Body of pancreas (tissue), 4 donors: ENCODE measurements at regions not wholly inside any gene's neighbourhood (a gene's known extent, or its start where the extent isn't known, plus 50 kb on each side); places are given as distances from the start of the nearest gene placed in this dataset.

ENCODE experiments used
- ATAC-seq: fragments of 150-250 bp; one replicate; pipeline ENCODE4 v1.9.1; 2016
- DNase-seq, 4 donors: peaks; one replicate each; pipeline ENCODE4 v3.0.0-alpha.2; 2019
- H3K27ac ChIP-seq, 4 donors: fragments of 200-600 bp; sonication (generic); 1 replicate in 3 of 4; 2 replicates in 1 of 4; pipeline versions ENCODE4 v1.5.1 to v1.6.1; 2016 to 2019; ENCODE audit warnings: mild to moderate bottlenecking in 1 of 4, mixed read lengths in 1 of 4, moderate library complexity in 1 of 4
- H3K27me3 ChIP-seq, 2 donors: fragments of 200-600 bp; sonication (generic); one replicate each; pipeline ENCODE4 v1.6.0; 2016; ENCODE audit warnings: mild to moderate bottlenecking in 1 of 2
- H3K36me3 ChIP-seq, 2 donors: fragments of 200-600 bp; sonication (generic); replicated peaks in 1 of 2; 2 replicates each; pipeline ENCODE4 v1.5.1; 2016; ENCODE audit warnings: low read depth in 2 of 2; ENCODE audit not compliant: insufficient read depth in 1 of 2
- H3K4me1 ChIP-seq: fragments of 200-600 bp; sonication (generic); one replicate; pipeline ENCODE4 v1.6.0; 2016
- H3K4me3 ChIP-seq, 2 donors: fragments of 200-600 bp; sonication (generic); 1 replicate in 1 of 2; 2 replicates in 1 of 2; pipeline ENCODE4 v1.5.1; 2016 to 2019
- H3K9me3 ChIP-seq, 3 donors: fragments of 200-600 bp; sonication (generic); 1 replicate in 2 of 3; 2 replicates in 1 of 3; pipeline ENCODE4 v1.5.1; 2016
- CTCF ChIP-seq, 7 experiments: fragments of 450-650 bp in 4 of 7; fragments of 200-600 bp in 3 of 7; sonication (generic) in 3 of 7; IDR thresholded peaks; one replicate each; pipeline ENCODE4 v1.5.1; 2016 to 2019; ENCODE audit warnings: antibody characterized with exemption in 7 of 7
- POLR2A ChIP-seq, 3 donors: fragments of 450-650 bp; IDR thresholded peaks; one replicate each; pipeline ENCODE4 v1.6.1; 2016; ENCODE audit warnings: antibody characterized with exemption in 3 of 3, mild to moderate bottlenecking in 2 of 3
- WGBS, 2 donors: methylation state at CpG; one replicate each; pipeline ENCODE4 v1.1.5; 2017; 5-methylcytosine and 5-hydroxymethylcytosine counted together
- intact Hi-C: fragments of 100-400 bp; cut with DNase I; formaldehyde crosslinking; loops from one replicate; pipeline ENCODE4 v1.15.1; 2023

- no peak overlapping the region for H3K27ac ChIP-seq
- TF ChIP-seq POLR2A (IDR thresholded peaks at IDR 0.05) (no peak), CTCF (IDR thresholded peaks at IDR 0.05) (no peak)
- intact Hi-C loops = no loop called here
- H3K4me1 ChIP-seq = no peaks in the 10 kb centered on the region
- H3K27me3 ChIP-seq = no peaks in the 10 kb centered on the region
- H3K9me3 ChIP-seq = no peaks in the 10 kb centered on the region
- no peak overlapping the region for H3K4me3 ChIP-seq
- no peak for DNase-seq
- no peak for ATAC-seq
- WGBS, 2 donors = 45 to 52% methylated on average over 2 of the region's 2 CpGs
- no peaks in the 10 kb centered on the region for H3K36me3 ChIP-seq
Measured at GRCh38 chr9:1446671-1447070, 396.5 kb downstream of the DMRT2 start.

DNA sequence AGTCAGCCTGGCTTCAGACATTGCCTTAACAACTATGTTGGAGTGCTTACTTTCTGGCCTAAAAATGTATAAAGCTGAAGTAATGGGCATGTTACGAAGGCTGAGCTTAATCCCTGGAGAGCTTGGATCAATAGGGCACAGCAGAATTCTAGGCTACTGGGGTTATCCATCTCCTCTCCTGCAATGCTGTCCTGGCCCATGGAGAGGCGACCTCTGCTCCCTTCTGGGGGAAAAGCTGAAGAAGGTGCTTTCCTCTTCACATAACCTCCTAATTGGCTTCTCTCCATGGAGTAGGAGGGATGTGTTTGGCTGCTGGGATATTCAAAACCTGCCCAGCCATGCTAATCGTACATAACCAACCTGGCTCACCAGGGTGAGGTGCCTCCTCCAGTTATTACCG is 403.5 kb downstream of the DMRT2 start:
- no peak for DNase-seq
- H3K4me3 ChIP-seq = no peak overlapping the region
- no peaks in the 10 kb centered on the region for H3K27me3 ChIP-seq
- no peak overlapping the region for H3K27ac ChIP-seq
- H3K9me3 ChIP-seq = no peaks in the 10 kb centered on the region
- H3K4me1 ChIP-seq = peaks cover 8% of the 10 kb centered on the region
- 61 to 63% methylated on average over 4 of the region's 4 CpGs for WGBS, 2 donors
- ATAC-seq = no peak
- intact Hi-C loops = no loop called here
- no peaks in the 10 kb centered on the region for H3K36me3 ChIP-seq
- no peak for TF ChIP-seq CTCF (IDR thresholded peaks at IDR 0.05)
- TF ChIP-seq POLR2A (IDR thresholded peaks at IDR 0.05) = no peak

GRCh38 chr9:1454211-1454610 is 404.1 kb downstream of the DMRT2 start:
- H3K27me3 ChIP-seq = no peaks in the 10 kb centered on the region
- H3K4me1 ChIP-seq = peaks cover 8% of the 10 kb centered on the region
- ATAC-seq (no peak), DNase-seq (no peak)
- no peak overlapping the region for H3K4me3 ChIP-seq
- peak overlapping the region in 1 of 4 donors; percentile 12 for H3K27ac ChIP-seq
- no peaks in the 10 kb centered on the region for H3K36me3 ChIP-seq
- TF ChIP-seq CTCF (IDR thresholded peaks at IDR 0.05) = no peak
- no peak for TF ChIP-seq POLR2A (IDR thresholded peaks at IDR 0.05)
- intact Hi-C loops = no loop called here
- no peaks in the 10 kb centered on the region for H3K9me3 ChIP-seq
- WGBS, 2 donors = 9 to 33% methylated on average over 1 of the region's 1 CpG

DNA sequence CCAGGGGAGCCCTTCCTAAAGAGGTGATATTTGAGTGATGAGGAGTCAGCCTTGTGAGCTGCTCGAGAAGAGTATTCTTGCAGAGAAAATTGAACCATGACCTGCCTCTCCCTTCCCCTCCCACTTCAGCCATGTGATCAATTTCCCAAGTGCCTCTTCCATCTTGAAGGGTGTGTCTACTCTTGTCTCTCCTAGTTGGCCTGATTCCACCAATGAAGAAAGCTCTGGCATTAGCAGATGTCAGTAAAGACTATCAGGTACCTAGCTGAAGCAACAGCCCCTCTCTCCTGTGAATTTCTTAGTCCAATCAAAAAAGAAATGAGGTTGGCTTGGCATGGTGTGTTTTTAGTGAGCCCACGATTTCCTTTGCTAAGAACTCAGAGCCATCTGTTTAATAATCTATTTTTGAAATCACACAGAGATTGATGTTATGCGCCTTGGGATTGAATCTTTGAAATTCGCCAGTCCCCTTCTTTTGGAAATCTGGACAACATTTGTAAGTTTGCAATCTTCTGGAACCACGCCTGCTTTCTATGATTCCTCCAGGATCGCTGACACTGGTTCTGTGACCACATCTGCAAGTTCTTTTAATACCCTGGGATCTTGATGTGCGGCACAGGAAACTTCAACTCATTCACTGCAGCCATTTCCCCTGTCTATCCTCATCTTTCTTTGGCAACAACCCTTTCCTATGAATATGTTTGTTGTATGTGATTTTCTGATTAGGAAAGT is 404.6 kb downstream of the DMRT2 start:
- intact Hi-C loops = no loop called here
- 63 to 64% methylated on average over 7 of the region's 7 CpGs for WGBS, 2 donors
- H3K9me3 ChIP-seq = no peaks in the 10 kb centered on the region
- TF ChIP-seq POLR2A (IDR thresholded peaks at IDR 0.05) (no peak), CTCF (IDR thresholded peaks at IDR 0.05) (no peak)
- H3K27ac ChIP-seq = peak overlapping the region in 1 of 4 donors; percentile 12
- no peak for ATAC-seq
- no peaks in the 10 kb centered on the region for H3K36me3 ChIP-seq
- no peaks in the 10 kb centered on the region for H3K27me3 ChIP-seq
- peak in 2 of 4 donors; percentile 13 to 22 for DNase-seq
- no peak overlapping the region for H3K4me3 ChIP-seq
- H3K4me1 ChIP-seq = peaks cover 8% of the 10 kb centered on the region

GRCh38 chr9:1455766-1456165 is 405.6 kb downstream of the DMRT2 start:
- no peaks in the 10 kb centered on the region for H3K9me3 ChIP-seq
- intact Hi-C loops = no loop called here
- H3K27me3 ChIP-seq = no peaks in the 10 kb centered on the region
- H3K4me1 ChIP-seq = peaks cover 8% of the 10 kb centered on the region
- H3K27ac ChIP-seq = no peak overlapping the region
- DNase-seq = no peak
- ATAC-seq = no peak
- TF ChIP-seq CTCF (IDR thresholded peaks at IDR 0.05) (no peak), POLR2A (IDR thresholded peaks at IDR 0.05) (no peak)
- no peaks in the 10 kb centered on the region for H3K36me3 ChIP-seq
- H3K4me3 ChIP-seq = no peak overlapping the region
- WGBS, 2 donors = 55 to 66% methylated on average over 4 of the region's 4 CpGs
